ENCODE measurements at regions not wholly inside any gene's neighbourhood (a gene's known extent, or its start where the extent isn't known, plus 50 kb on each side); places are given as distances from the start of the nearest gene placed in this dataset.

DNA sequence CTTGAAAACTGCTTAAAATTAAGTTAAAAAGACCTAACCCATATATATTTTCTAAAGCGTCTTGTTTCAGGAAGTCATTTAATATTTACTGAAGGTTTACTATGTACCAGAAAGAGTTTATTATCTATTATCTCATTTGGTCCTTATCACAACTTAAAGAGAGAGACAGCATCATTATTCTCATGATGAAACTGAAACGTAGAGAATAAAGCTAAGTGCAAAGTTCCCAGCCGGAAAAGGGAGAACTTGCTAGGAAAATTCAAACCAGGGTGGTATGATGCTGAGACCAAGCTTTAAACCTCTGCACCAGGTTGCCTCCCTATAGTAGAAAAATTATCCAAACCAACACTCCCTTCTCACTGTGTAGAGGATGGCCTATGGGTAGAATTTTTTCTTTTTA lies 207.7 kb upstream of the BMPER start:
- intact Hi-C loops (cut with DNase I) = no loop called here
- Histone ChIP-seq H3K27ac (no peak overlapping the region), H3K36me3 (peaks cover 0 to 4% of the 10 kb centered on the region in 2 donors), H3K9me3 (peaks cover 0 to 11% of the 10 kb centered on the region in 2 donors), H3K4me3 (no peak overlapping the region), H3K27me3 (no peaks in the 10 kb centered on the region), H3K4me1 (no peaks in the 10 kb centered on the region)
- TF ChIP-seq, protein P1, sequence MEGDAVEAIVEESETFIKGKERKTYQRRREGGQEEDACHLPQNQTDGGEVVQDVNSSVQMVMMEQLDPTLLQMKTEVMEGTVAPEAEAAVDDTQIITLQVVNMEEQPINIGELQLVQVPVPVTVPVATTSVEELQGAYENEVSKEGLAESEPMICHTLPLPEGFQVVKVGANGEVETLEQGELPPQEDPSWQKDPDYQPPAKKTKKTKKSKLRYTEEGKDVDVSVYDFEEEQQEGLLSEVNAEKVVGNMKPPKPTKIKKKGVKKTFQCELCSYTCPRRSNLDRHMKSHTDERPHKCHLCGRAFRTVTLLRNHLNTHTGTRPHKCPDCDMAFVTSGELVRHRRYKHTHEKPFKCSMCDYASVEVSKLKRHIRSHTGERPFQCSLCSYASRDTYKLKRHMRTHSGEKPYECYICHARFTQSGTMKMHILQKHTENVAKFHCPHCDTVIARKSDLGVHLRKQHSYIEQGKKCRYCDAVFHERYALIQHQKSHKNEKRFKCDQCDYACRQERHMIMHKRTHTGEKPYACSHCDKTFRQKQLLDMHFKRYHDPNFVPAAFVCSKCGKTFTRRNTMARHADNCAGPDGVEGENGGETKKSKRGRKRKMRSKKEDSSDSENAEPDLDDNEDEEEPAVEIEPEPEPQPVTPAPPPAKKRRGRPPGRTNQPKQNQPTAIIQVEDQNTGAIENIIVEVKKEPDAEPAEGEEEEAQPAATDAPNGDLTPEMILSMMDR (IDR thresholded peaks at IDR 0.05) = no peak
- no peak for DNase-seq (ENCODE audit: low spot score in 2 of 2)

DNA sequence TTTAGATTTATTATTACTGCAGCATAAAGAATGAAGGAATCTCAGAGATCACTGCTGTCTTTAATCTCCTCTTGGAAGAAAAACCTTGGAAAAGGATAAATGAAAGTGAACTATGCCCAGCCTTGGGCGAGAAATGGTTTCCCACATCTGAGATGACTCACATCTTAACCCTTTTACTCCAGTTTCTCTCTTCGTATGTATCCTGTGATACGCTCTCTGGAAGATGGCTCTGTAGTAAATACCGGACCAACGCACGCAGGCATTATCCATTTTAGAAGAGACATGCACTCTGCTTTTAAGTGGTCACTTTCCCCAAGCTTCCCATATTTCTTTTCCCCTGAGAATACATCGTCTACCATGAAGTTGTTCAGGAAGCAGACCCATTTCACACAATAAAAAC lies 207.3 kb upstream of the BMPER start:
- Histone ChIP-seq H3K9me3 (peaks cover 0 to 11% of the 10 kb centered on the region in 2 donors), H3K4me3 (no peak overlapping the region), H3K27me3 (no peaks in the 10 kb centered on the region), H3K4me1 (no peaks in the 10 kb centered on the region), H3K27ac (no peak overlapping the region), H3K36me3 (peaks cover 0 to 4% of the 10 kb centered on the region in 2 donors)
- intact Hi-C loops (cut with DNase I) = no loop called here
- no peak for DNase-seq (ENCODE audit: low spot score in 2 of 2)
- TF ChIP-seq, protein P1 (IDR thresholded peaks at IDR 0.05) = no peak

DNA sequence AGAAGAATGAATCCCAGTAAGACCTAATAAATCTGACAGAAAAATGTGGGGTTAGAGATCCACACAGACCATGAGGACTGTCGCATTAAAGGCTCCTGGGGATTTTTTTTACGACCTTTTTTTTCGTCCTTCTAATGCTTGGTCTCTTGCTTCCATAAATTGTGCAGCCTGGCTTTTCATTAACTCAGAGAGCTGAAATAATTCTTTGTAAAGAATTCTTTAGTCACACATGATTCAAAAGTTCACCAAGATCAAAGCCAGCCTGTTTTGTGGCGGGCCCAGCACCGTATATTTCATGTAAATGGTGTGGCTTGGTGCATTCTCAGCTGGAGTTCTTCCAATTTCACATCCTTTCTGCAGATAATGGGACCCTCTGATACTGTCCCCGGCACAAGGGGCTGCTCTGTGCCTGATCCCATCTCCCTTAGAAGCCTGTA lies 206.6 kb upstream of the BMPER start:
- Histone ChIP-seq H3K27me3 (no peaks in the 10 kb centered on the region), H3K4me1 (no peaks in the 10 kb centered on the region), H3K4me3 (no peak overlapping the region), H3K9me3 (peaks cover 0 to 11% of the 10 kb centered on the region in 2 donors), H3K36me3 (peaks cover 0 to 4% of the 10 kb centered on the region in 2 donors), H3K27ac (no peak overlapping the region)
- TF ChIP-seq, protein P1 (IDR thresholded peaks at IDR 0.05) = no peak
- intact Hi-C loops (cut with DNase I) = no loop called here
- no peak for DNase-seq (ENCODE audit: low spot score in 2 of 2)

DNA sequence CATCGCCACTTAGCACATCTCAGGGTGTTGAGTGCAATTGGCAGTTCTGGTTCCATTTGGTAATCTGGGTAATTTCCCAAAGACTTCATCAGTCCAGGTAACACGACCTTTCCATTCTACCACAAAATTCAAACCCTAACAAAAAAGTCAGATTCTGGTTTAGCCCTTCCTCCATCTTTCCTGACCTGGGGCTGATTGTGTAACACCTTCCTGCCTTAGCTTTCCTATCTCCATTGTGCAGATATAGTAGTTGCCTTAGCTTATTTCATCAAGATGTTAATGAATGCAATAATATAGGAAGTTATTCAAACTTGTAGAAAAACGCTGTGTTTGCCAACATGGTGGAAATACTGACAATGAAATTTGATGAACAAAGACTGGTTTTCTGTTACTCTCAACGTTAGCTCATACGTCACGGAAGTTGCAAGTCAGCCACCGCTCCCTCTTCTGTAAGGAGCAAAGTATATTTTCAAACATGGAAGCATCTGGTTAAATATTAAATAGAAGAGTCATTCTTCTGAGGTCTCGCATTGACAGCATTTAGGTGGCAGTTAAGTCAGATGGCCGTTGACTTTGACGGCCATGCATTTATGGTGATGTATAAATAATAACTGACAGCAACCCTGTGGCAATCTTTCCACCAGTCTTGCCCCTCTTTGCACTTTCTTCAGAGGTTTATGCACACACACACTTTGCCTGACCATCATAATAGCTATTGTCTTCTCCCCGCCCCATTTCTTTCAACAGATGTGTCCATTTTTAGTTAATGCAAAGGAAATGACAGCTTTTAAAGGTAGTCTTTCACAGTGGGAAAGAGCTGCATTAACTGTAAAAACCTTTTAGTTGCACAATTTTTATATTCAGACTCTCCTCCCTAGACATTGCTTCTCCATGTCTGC lies 205.1 kb upstream of the BMPER start:
- Histone ChIP-seq H3K27ac (no peak overlapping the region), H3K9me3 (peaks cover 0 to 11% of the 10 kb centered on the region in 2 donors), H3K4me3 (no peak overlapping the region), H3K4me1 (no peaks in the 10 kb centered on the region), H3K27me3 (no peaks in the 10 kb centered on the region), H3K36me3 (peaks cover 0 to 4% of the 10 kb centered on the region in 2 donors)
- intact Hi-C loops (cut with DNase I) = no loop called here
- DNase-seq (ENCODE audit: low spot score in 2 of 2) = no peak
- TF ChIP-seq, protein P1 (IDR thresholded peaks at IDR 0.05) = no peak

DNA sequence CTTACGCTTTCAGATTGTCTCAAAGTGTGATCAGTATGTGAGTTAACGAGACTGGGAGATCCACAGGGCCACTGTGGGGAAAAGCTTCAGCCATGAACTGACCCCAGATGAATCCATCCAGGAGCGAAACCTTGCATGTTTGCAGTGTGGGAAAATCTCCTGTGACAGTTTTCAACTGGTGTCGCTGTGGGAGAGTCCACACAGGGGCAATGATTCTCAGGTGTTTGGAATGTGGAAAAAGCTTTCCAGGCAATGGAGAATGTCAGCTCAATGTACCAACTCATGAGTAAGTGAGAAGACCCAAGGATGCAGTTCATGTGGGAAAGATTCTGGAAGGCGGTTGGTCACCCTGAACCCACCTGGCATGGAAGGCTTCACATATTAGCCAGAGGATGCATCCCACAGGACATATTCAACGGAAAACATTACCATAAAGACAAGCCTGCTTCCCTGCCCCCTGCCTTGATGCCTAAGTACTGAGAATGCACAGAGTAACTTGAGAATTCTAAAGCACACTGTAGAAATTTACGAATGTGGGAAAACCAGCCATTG lies 204.1 kb upstream of the BMPER start:
- Histone ChIP-seq H3K36me3 (peaks cover 0 to 4% of the 10 kb centered on the region in 2 donors), H3K4me1 (no peaks in the 10 kb centered on the region), H3K27ac (no peak overlapping the region), H3K27me3 (no peaks in the 10 kb centered on the region), H3K4me3 (no peak overlapping the region), H3K9me3 (peaks cover 0 to 11% of the 10 kb centered on the region in 2 donors)
- DNase-seq (ENCODE audit: low spot score in 2 of 2) = no peak
- TF ChIP-seq, protein P1 (IDR thresholded peaks at IDR 0.05) = no peak
- intact Hi-C loops (cut with DNase I) = no loop called here
